ENCODE measurements at regions not wholly inside any gene's neighbourhood (a gene's known extent, or its start where the extent isn't known, plus 50 kb on each side); places are given as distances from the start of the nearest gene placed in this dataset.
"Not testable (repeated sequence)": the region's sequence is repeated elsewhere in the genome, so short reads cannot be mapped to it uniquely, and the experiment has no call there.

DNA sequence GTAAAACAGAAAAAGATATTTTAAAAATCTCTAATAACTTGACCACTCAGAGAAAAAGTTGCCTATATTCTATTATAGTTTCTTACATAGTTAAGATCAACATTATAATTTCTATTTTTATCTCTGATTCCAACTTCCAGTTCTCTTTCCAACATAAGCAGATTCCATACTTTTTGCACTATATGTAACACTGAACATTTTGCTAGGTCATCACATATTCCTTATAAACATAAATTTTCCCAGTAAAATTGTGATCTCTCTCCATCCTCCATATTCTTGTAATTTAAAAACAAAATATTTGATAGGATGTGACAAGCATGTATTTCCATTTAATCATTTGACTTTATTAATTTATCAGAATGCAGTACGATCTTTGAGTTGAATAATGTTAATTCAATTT is 170.4 kb upstream of the THSD7A start:
- intact Hi-C loops (cut with micrococcal nuclease), result no loop called here

DNA sequence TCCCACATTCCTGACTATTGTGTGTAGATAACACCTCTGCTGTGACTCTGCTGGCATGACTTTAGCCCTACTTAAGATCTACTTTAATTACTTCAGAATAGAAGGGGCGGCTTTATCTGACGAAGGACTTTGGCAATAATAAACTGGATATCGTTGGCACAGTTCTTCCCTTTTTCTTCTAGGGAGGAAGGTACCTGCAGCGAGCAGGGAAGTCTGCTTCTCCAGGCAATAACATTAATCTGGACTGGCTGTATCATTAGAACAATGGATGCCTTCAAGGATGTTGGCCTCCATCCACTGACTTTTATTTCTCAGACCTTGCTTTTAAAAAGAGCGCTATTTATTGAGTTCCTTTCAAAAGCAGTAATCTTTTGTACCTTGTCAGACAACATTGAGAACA is 172.6 kb upstream of the THSD7A start:
- intact Hi-C loops (cut with micrococcal nuclease), result no loop called here

DNA sequence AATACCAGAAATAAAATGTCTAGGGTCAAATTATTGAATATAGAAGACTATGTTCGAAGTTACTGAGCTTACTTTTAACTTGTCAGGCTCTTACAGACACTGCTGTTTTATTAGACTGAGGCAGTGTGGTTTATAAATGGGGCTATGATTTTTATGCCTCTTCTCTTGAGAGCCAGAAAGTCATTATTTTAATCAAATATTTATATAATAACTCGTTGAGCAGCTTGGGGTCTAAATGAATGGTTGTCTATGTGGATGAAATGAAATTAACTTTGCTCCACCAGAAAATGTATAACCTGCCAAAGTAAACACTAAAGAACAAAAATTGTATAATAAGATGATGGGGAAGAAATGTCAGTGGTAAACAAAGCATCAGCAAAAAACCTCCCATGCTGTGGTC is 175.6 kb upstream of the THSD7A start:
- intact Hi-C loops (cut with micrococcal nuclease), result no loop called here

DNA sequence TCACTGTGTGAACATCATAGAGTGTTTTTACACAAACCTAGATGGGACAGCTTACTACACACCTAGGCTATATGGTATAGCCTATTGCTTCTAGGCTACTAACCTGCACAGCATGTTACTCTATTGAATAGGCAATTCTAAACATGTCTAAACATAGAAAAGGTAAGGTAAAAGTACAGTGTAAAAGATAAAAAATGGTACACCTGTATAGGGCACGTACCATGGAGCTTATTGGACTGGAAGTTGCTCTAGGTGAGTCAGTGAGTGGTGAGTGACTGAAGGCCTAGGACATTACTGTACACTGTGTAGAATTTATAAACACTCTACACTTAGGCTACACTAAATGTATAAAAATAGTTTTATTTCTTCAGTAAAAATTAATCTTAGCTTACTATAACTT is 182.0 kb upstream of the THSD7A start:
- intact Hi-C loops (cut with micrococcal nuclease), result no loop called here

DNA sequence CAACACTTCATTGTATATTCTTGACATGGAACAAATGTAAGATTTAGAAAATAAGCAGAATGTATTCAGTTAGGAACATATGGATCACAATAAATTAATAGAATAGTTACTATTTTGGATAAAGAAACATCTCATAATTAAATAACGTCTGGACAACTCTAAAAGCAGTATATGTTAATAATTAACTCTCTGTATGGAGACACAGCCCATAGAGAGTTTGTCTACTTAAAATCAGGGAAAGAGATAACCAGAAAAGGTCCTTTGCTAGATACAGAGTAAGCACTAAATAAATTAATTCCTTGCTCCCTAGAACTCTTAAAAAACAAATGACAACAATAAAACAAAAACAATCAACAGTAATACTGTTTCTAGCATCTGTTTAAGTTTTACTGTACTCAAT is 184.4 kb upstream of the THSD7A start:
- intact Hi-C loops (cut with micrococcal nuclease), result no loop called here

DNA sequence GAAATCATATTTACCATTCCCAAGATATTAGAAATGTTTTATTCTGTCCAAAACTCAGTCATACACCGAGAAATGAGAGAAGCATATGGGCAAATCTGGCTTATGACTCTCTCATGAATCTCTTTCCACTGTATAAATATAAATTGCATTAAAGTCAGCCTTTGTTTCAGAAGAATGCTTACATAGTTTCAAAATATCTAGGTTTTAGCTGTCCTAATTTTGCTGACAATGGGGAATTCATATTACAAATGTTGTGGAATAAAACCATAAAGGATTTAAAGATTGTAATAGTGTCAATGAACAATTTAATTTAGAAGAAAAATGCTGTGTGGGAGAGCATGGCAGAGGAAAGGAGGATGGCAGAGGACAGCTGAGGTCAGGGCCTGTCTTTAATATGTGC is 185.0 kb upstream of the THSD7A start:
- intact Hi-C loops (cut with micrococcal nuclease), result no loop called here

DNA sequence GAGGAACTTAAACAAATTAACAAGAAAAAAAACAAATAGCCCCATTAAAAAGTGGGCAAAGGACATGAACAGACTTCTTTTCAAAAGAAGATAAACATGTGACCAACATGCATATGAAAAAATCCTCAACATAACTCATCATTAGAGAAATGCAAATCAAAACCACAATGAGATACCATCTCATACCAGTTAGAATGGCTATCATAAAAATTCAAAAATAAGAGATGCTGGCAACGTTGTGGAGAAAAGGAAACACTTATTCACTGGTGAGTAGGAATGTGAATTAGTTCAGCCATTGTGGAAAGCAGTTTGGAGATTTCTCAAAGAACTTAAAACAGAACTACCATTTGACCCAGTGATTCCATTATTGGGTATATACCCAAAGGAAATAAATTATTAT is 189.1 kb upstream of the TMEM106B start:
- intact Hi-C loops (cut with micrococcal nuclease), result not testable (repeated sequence)

DNA sequence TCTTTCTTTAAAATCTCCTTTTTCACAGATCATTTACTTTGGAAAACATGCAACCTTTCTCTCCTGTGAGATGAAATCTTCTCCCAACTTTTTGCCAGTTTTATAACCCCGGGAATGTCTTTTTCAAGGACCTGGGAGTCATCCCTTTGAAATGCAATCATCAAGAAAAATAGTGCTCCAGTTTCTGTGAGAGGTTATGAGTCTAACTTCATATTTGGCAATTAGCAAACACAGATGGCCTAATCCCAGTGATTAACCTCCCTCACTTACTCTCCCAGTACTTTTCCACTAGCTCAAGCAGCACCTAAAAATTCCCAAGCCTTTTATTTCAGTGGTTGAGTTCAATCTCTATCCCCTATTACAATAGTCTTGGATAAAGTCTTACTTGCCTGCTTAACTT is 185.8 kb upstream of the TMEM106B start:
- intact Hi-C loops (cut with micrococcal nuclease), result no loop called here

DNA sequence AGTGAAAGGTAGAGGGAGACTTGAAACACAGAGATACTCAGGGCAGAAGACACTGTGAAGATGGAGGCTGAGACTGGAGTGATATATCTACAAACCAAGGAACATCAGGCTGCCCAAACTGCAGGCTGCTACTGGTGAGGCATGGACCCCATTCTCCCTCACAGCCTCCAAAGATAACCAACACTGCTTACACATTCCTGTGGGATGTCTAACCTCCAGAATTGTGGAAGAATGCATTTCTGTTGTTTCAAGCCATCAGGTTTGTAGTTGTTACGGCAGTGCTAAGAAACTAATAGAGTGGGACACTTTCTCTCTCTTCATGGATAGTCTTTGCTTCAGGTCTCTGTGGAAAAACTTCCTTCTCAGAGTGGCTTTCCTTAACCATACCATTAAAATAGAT is 182.6 kb upstream of the TMEM106B start:
- intact Hi-C loops (cut with micrococcal nuclease), result no loop called here

DNA sequence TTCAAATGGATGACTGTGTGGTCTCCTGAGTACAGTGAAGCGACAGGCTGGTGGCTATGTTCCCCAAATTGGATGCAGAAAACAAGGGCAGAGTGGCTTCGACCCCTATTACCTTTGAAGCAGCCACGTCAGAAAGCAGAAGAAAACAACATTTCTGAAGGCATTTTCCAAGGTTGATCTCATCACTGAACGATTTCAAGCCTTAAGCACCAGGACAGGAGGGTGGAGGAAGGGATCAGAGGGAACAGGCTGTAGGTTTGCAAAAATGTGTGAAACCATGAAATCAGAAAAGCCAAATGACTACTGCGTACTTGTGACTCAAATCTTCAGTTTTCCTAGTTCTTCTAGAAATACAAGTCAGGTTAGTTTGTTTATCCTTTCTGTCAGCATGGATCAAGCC is 181.0 kb upstream of the TMEM106B start:
- intact Hi-C loops (cut with micrococcal nuclease), result no loop called here

DNA sequence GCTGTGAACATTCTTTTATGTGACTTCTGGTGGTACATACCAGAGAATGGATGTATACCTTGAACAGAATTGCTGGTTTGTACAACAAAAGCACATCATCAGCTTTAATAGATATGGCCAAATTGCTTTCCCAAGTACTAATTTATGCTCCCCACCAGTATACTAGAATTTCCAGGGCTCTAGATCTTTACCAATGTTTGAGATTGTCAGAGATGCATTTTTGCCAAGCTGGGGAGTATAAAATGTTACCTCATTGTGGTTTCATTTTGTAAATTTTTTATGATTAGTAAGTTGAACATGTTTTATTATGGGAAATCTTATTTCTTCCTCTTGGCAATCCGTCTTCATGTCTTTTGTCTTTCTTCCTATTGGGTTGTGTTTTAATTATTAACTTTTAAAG is 179.9 kb upstream of the TMEM106B start:
- intact Hi-C loops (cut with micrococcal nuclease), result no loop called here

DNA sequence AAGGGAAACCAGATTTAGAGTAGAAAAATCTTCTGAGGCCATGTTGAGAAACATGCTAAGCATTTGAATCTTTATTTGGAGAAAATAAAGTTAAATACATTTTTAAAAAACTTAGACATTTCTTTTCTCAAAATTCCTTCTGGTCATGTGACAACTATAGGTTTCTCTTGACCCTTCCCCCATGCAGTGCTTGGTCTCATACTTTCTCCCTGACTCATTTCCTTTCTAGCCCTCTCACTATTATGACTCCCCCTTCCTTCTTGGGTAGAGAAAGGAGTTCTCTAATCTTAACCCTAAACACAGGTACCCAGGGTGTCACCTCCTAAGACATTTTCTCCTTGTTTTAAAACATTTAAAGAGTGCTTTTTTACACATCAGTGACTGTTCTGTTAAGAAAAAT is 179.5 kb upstream of the TMEM106B start:
- intact Hi-C loops (cut with micrococcal nuclease), result no loop called here

DNA sequence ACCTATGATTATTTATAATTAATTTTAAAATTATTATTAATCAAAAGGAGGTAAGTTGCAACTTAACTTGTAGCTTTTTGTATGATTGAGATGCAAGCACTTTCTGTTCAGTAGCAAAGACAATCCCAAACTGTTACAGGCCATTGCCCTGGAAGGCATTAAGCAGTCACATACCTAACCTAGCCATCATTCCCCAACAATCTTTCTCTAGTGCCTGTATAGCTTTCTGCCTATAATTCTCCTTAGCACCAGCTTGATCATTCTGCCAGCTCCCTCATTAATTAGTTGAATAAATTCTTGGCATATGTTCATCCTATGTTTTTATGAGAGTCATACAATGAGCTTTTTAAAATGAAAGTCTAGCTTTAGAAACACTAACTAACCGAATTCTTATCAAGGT is 178.9 kb upstream of the TMEM106B start:
- intact Hi-C loops (cut with micrococcal nuclease), result no loop called here

DNA sequence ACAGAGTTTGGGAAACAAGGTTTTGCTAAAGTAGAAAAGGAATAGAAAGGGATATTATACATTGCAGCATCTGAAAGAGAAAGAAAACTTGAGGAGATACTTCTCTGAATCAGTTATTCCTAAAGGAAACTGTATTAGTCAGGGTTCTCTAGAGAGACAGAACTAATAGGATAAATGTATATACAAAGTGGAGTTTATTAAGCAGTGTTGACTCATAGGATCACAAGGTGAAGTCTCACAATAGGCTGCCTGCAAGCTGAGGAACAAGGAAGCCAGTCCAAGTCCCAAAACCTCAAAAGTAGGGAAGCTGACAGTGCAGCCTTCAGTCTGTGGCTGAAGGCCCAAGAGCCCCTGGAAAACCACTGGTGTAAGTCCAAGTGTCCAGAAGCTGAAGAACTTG is 167.6 kb upstream of the TMEM106B start:
- intact Hi-C loops (cut with micrococcal nuclease), result not testable (repeated sequence)

DNA sequence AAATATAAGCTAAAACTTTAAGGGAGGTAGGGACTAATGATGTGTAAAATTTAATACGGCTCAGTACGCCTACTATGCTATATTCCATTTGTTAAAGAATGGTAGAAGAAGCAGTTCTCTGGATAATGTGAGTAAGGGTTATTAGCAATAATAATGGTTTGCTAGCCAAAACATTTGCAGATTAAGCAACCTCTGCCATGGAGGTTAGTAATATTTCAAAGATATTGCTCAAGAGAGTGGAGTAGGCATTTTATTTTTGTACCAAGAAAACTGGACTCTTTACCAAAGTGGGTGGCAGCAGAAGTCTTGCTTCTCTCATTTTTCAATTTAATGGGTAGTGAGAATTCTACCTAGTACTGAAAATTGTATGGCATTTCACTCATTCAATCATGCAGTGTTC is 158.9 kb upstream of the TMEM106B start:
- intact Hi-C loops (cut with micrococcal nuclease), result no loop called here

DNA sequence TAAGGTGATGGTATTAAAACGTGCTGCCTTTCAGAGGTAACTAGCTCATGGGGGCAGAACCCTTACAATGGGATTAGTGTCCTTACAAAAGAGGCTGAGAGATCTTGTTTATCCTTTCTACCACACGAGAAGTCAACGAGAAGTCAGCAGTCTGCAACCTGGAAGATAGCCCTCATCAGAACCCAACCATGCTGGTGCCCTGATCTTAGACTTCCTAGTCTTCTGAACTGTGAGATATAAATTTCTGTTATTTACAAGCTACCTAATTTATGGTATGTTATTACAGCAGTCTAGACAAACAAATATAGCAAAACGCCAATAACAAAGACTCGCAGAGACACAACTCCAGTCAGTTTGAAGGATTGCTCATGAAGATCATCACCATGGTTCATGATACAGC is 157.5 kb upstream of the TMEM106B start:
- intact Hi-C loops (cut with micrococcal nuclease), result no loop called here

DNA sequence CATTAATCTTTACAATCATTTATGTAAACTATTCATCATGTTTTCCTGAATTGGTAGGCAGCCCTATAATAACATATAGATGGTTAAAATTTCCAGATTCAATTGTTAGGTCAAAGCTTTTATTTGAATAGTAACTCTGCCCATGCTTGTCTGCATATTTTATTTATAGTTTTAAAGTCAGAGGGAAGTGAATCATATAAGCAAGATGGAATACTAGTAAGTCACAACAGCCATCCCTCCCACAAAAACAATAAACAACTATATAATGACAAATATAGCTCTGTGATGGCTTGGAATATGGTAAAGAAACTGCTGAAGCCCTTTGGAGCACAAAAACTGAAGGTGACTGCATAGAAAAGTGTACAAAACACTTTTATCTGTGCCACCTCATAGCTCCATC is 156.3 kb upstream of the TMEM106B start:
- intact Hi-C loops (cut with micrococcal nuclease), result no loop called here

DNA sequence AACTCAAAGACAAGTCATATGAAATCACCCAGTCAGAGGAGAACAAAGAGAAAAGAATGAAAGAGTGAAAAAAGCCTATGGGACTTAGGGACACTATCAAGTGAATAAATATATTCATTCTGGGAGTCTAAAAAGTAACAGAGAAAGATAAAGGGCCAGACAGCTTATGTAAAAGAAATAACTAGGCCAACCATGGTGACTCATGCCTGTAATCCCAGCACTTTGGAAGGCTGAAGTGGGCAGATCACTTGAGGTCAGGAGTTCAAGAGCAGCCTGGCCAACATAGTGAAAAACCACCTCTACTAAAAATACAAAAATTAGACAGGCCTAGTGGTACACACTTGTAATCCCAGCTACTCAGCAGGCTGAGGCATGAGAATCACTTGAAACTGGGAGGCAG is 154.7 kb upstream of the TMEM106B start:
- intact Hi-C loops (cut with micrococcal nuclease), result no loop called here

DNA sequence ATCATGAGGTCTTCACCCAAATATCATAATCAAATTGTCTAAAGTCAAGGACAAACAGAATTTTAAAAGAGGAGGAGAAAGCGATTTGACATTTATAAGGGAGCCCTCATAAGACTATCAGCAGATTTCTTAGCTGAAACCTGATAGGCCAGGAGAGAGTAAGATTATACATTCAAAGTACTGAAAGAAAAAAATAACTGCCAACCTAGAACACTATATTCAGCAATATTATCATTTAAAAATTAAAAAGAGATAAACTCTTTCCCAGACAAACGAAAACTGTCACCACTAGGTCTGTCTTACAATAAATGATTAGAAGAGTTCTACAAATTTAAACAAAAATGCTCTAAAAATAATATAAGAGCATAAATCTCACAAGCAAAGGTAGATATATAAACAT is 154.1 kb upstream of the TMEM106B start:
- intact Hi-C loops (cut with micrococcal nuclease), result no loop called here

DNA sequence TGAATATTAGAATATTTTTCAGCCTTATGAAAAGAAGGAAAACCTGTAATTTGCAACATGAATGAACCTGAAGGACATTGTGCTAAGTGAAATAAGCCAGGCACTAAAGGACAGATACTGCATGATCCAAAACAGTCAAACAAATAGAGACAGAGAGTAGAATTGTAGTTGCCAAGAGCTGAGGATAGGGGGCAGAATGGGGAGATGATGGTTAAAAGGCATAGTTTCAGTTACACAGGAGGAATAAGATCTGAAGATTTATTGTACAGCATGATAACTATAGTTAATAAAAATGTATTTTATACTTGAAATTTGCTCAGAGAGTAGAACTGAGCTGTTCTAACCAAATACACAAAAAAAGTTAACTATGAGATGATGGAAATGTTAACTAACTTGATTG is 149.0 kb upstream of the TMEM106B start:
- intact Hi-C loops (cut with micrococcal nuclease), result loop anchor here (10.0 kb wide), 1 partner anchor 637 kb away; no protein-coding TSS in a partner anchor

DNA sequence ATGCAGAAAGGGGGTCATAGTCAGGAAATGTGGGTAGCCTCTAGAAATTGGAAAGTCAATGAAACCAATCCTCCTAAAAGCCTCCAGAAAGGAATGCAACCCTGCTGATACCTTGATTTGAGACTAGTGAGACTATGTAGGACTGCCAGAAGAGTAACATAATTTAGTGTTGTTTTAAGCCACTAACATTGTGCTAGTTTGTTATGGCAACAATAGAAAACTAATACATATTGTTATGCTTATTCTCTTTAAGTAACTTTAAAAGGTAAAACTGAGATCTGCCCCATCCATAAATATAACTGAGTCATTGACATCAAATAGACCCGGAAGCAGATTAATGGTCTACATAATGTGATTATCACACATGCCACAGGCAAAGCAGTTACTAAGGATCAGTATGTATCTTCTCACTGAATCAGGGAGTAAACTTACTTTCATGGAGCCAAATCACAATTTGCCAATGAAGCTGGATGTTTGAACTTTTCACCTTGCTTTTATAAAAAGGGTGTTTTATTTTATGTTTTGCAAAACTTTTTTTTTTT is 146.4 kb upstream of the TMEM106B start:
- intact Hi-C loops (cut with micrococcal nuclease), result loop anchor here (10.0 kb wide), 1 partner anchor 640 kb away; no protein-coding TSS in a partner anchor

DNA sequence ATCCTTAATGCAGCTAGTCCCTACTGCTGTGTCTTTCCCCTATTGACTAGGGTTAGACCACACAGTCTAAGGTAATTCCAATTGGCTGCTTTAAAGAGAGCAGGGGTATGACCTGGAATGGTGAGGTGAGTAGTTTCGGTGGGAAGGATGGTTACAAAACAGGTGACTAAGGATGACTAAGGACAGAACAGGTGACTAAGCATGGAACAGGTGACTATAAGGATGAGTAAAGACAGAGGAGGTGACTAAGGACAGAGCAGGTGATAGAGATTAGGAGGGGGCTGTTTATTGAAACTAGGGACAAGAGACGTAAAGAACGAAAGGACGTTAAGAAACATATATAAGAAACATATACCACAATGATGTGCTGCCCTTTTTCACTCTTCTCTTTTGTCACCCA is 145.1 kb upstream of the TMEM106B start:
- intact Hi-C loops (cut with micrococcal nuclease), result loop anchor here (10.0 kb wide), 1 partner anchor 641 kb away; no protein-coding TSS in a partner anchor

DNA sequence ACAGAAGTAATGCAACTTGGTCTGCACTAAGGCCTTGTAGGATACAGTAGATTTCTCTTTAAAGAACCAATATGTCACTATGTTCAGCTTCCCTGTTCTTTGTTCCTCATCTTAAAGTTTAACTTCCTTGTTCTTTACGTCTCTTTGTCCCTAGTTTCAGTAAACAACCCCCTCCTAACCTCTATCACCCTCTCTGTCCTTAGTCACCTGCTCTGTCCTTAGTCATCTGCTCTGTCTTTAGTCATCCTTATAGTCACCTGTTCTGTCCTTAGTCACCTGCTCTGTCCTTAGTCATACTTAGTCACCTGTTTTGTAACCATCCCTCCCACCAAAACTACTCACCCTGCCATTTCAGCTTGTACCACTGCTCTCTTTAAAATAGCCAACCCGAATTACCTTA is 144.6 kb upstream of the TMEM106B start:
- intact Hi-C loops (cut with micrococcal nuclease), result loop anchor here (10.0 kb wide), 1 partner anchor 642 kb away; no protein-coding TSS in a partner anchor
